Gastrocnemius medialis (tissue), 4 donors: ENCODE measurements at regions not wholly inside any gene's neighbourhood (a gene's known extent, or its start where the extent isn't known, plus 50 kb on each side); places are given as distances from the start of the nearest gene placed in this dataset.

Experiments
- CTCF ChIP-seq, 5 experiments: fragments of 450-650 bp in 3 of 5; fragments of 200-600 bp in 2 of 5; sonication (generic) in 2 of 5; IDR thresholded peaks in 4 of 5; conservative IDR thresholded peaks in 1 of 5; 1 replicate in 4 of 5; 2 replicates in 1 of 5; pipeline ENCODE4 v1.5.1; 2016 to 2019; ENCODE audit warnings: antibody characterized with exemption in 5 of 5, mild to moderate bottlenecking in 3 of 5, moderate library complexity in 3 of 5
- POLR2A ChIP-seq, 2 donors: fragments of 450-650 bp; IDR thresholded peaks; one replicate each; pipeline ENCODE4 v1.6.1; 2017; ENCODE audit warnings: antibody characterized with exemption in 2 of 2, mild to moderate bottlenecking in 2 of 2, moderate library complexity in 2 of 2

DNA sequence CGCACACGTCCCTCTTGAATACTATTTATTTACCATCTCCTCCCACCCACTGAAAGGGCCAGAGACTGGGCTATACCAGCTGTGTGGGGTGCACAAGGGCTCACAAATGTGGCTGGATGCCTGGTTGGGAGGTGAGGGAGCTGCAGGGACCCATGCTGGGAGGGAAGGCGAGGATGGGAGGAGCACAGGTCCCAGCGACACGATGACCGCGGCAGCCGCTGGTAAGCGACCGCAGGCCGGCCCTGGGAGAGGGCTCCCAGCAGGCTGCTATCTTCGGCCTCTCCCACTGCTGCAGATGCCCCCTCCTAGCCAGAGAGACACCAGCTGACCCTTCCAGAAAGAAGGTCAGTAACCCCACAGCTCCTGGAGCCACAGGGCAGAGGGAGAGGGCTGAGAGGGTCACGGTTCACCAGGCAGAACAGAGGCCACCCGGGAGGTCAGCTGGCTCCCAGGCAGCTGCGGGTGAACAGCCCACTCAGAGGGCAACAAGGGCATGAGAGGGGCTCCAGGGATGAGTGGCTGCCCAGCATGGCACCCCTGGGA, 163.9 kb downstream of the CRYBB2 start:
- TF ChIP-seq CTCF (IDR thresholded peaks at IDR 0.05 in 4 of 5, conservative IDR thresholded peaks at IDR 0.05 in 1 of 5) (no peak), POLR2A (IDR thresholded peaks at IDR 0.05) (no peak)
